IMR-90 (cell line): ENCODE measurements at regions not wholly inside any gene's neighbourhood (a gene's known extent, or its start where the extent isn't known, plus 50 kb on each side); places are given as distances from the start of the nearest gene placed in this dataset.

ENCODE experiments used
- ATAC-seq: fragments of 200-7000 bp; cut with Tn5 transposase; 2 replicates; pipeline ENCODE4 v1.9.1; 2020; ENCODE audit warnings: low read depth, mild to moderate bottlenecking, moderate library complexity
- BruUV-seq: library from RNA; stranded (reverse); fragments of 400-500 nt; replicated peaks from 2 replicates; lab custom pipeline; 2021; lab: Mats Ljungman, UMichigan
- CTCF ChIA-PET: fragments of 300-600 bp; formaldehyde crosslinking; extraction: SDS; loops from one replicate; lab custom pipeline; 2021; ENCODE audit warnings: antibody characterized with exemption; lab: Yijun Ruan, JAX
- POLR2A ChIA-PET: fragments of 300-600 bp; sonication (Branson Sonifier 250); formaldehyde crosslinking; loops from one replicate; lab custom pipeline; 2022; ENCODE audit warnings: antibody characterized with exemption; ENCODE audit not compliant: unreplicated experiment; lab: Charles Lee
- DNase-seq: peaks from one replicate; pipeline ENCODE4 v3.0.0; 2013
- H2AFZ ChIP-seq: replicated peaks from 2 replicates; pipeline ENCODE3; 2013; ENCODE audit warnings: low read length, mild to moderate bottlenecking; ENCODE audit not compliant: poor library complexity
- H2AK5ac ChIP-seq: 2 replicates; pipeline ENCODE4 v1.6.1; 2013; ENCODE audit warnings: low read depth, low read length, inconsistent platforms
- H2AK9ac ChIP-seq: replicated peaks from 2 replicates; pipeline ENCODE3; 2013; ENCODE audit warnings: mild to moderate bottlenecking, low read depth, low read length, moderate library complexity; ENCODE audit not compliant: poor library complexity
- H2BK120ac ChIP-seq: 2 replicates; pipeline ENCODE4 v1.6.1; 2013; ENCODE audit warnings: low read depth, low read length, inconsistent platforms
- H2BK15ac ChIP-seq: 3 replicates; pipeline ENCODE4 v1.6.1; 2013; ENCODE audit warnings: low read depth, low read length, inconsistent platforms
- H2BK20ac ChIP-seq: 2 replicates; pipeline ENCODE4 v1.6.1; 2013; ENCODE audit warnings: low read depth, mild to moderate bottlenecking, inconsistent platforms, low read length, moderate library complexity
- H2BK5ac ChIP-seq: 2 replicates; pipeline ENCODE4 v1.6.1; 2013; ENCODE audit warnings: mild to moderate bottlenecking, low read depth, low read length, inconsistent platforms; ENCODE audit not compliant: poor library complexity, severe bottlenecking
- H3K14ac ChIP-seq: replicated peaks from 2 replicates; pipeline ENCODE4 v1.6.1; 2013; ENCODE audit warnings: low read depth, low read length, inconsistent platforms
- H3K18ac ChIP-seq: 2 replicates; pipeline ENCODE4 v1.6.1; 2013; ENCODE audit warnings: low read depth, low read length, control low read depth
- H3K23ac ChIP-seq: 2 replicates; pipeline ENCODE4 v1.6.1; 2013; ENCODE audit warnings: low read depth, low read length, inconsistent platforms
- H3K27ac ChIP-seq: 2 replicates; pipeline ENCODE4 v1.5.1; 2013; ENCODE audit warnings: mild to moderate bottlenecking, control low read depth, low read length; ENCODE audit not compliant: insufficient read depth
- H3K27me3 ChIP-seq: 2 replicates; pipeline ENCODE4 v1.6.1; 2013; ENCODE audit warnings: low read length; ENCODE audit not compliant: control insufficient read depth, insufficient read depth
- H3K36me3 ChIP-seq: 2 replicates; pipeline ENCODE4 v1.6.1; 2013; ENCODE audit warnings: low read length, mixed read lengths; ENCODE audit not compliant: control insufficient read depth, insufficient read depth
- H3K4ac ChIP-seq: 2 replicates; pipeline ENCODE4 v1.6.1; 2013; ENCODE audit warnings: low read depth, low read length, inconsistent platforms
- H3K4me1 ChIP-seq: 2 replicates; pipeline ENCODE4 v1.6.1; 2013; ENCODE audit warnings: low read length, mixed read lengths; ENCODE audit not compliant: control insufficient read depth, insufficient read depth
- H3K4me2 ChIP-seq: 2 replicates; pipeline ENCODE4 v1.6.1; 2013; ENCODE audit warnings: low read depth, mild to moderate bottlenecking, control low read depth, low read length, moderate library complexity
- H3K4me3 ChIP-seq: 2 replicates; pipeline ENCODE4 v1.5.1; 2013; ENCODE audit warnings: low read depth, mild to moderate bottlenecking, control low read depth, low read length, moderate library complexity; ENCODE audit not compliant: insufficient read depth
- H3K56ac ChIP-seq: 2 replicates; pipeline ENCODE4 v1.6.1; 2013; ENCODE audit warnings: low read length, inconsistent platforms; ENCODE audit not compliant: insufficient read depth; ENCODE audit errors: extremely low read depth
- H3K79me1 ChIP-seq, 2 experiments: 2 replicates each; pipeline ENCODE4 v1.6.1; 2013; ENCODE audit warnings: low read length in 2 of 2, inconsistent platforms in 1 of 2, low read depth in 1 of 2
- H3K9ac ChIP-seq: 2 replicates; pipeline ENCODE4 v1.6.1; 2013; ENCODE audit warnings: low read depth, low read length, control low read depth
- H3K9me1 ChIP-seq: 2 replicates; pipeline ENCODE4 v1.6.1; 2013; ENCODE audit warnings: low read length, inconsistent platforms; ENCODE audit not compliant: insufficient read depth
- H3K9me3 ChIP-seq: 2 replicates; pipeline ENCODE4 v1.6.1; 2013; ENCODE audit warnings: low read length; ENCODE audit not compliant: control insufficient read depth, insufficient read depth
- H4K20me1 ChIP-seq: 2 replicates; pipeline ENCODE4 v1.6.1; 2013; ENCODE audit warnings: low read length, inconsistent platforms; ENCODE audit not compliant: insufficient read depth
- H4K5ac ChIP-seq: 2 replicates; pipeline ENCODE4 v1.6.1; 2013; ENCODE audit warnings: mild to moderate bottlenecking, low read depth, low read length, control low read depth
- H4K8ac ChIP-seq, 2 experiments: 2 replicates each; pipeline ENCODE4 v1.6.1; 2013; ENCODE audit warnings: low read depth in 2 of 2, low read length in 2 of 2, control low read depth in 1 of 2, inconsistent platforms in 1 of 2
- H4K91ac ChIP-seq: 2 replicates; pipeline ENCODE4 v1.6.1; 2013; ENCODE audit warnings: low read depth, low read length, inconsistent platforms; ENCODE audit not compliant: insufficient read depth
- BHLHE40 ChIP-seq: fragments of 150-350 bp; IDR thresholded peaks from 2 replicates; pipeline ENCODE4 v1.6.1; 2016; ENCODE audit warnings: mild to moderate bottlenecking, low read depth, low read length
- CEBPB ChIP-seq: IDR thresholded peaks from 2 replicates; pipeline ENCODE4 v1.6.1; 2012; ENCODE audit warnings: low read depth, low read length, improper control_type of control experiment
- CHD1 ChIP-seq: IDR thresholded peaks from 2 replicates; pipeline ENCODE4 v1.6.1; 2012; ENCODE audit warnings: low read depth, low read length, improper control_type of control experiment
- FOS ChIP-seq: fragments of 150-350 bp; IDR thresholded peaks from 2 replicates; pipeline ENCODE4 v1.6.1; 2016; ENCODE audit warnings: low read depth, low read length
- MAFK ChIP-seq: IDR thresholded peaks from 2 replicates; pipeline ENCODE4 v1.6.1; 2012; ENCODE audit warnings: low read depth, low read length, improper control_type of control experiment
- MAZ ChIP-seq: IDR thresholded peaks from 2 replicates; pipeline ENCODE4 v1.6.1; 2012; ENCODE audit warnings: low read depth, mild to moderate bottlenecking, low read length, improper control_type of control experiment, moderate library complexity, borderline replicate concordance
- MXI1 ChIP-seq: IDR thresholded peaks from 2 replicates; pipeline ENCODE4 v1.6.1; 2012; ENCODE audit warnings: low read depth, mild to moderate bottlenecking, low read length, moderate library complexity, borderline replicate concordance
- NFE2L2 ChIP-seq: fragments of 150-350 bp; IDR thresholded peaks from 2 replicates; pipeline ENCODE4 v1.6.1; 2016; ENCODE audit warnings: low read depth, mild to moderate bottlenecking, low read length
- POLR2A ChIP-seq: IDR thresholded peaks from 2 replicates; pipeline ENCODE4 v1.6.1; 2012; ENCODE audit warnings: mild to moderate bottlenecking, low read depth, low read length
- RAD21 ChIP-seq: IDR thresholded peaks from 2 replicates; pipeline ENCODE4 v1.6.1; 2012; ENCODE audit warnings: low read length, improper control_type of control experiment
- RCOR1 ChIP-seq: IDR thresholded peaks from 2 replicates; pipeline ENCODE4 v1.6.1; 2012; ENCODE audit warnings: mild to moderate bottlenecking, low read length, improper control_type of control experiment; ENCODE audit not compliant: insufficient replicate concordance
- RFX5 ChIP-seq: IDR thresholded peaks from 2 replicates; pipeline ENCODE4 v1.8.0; 2012; ENCODE audit warnings: low read depth, mild to moderate bottlenecking, low read length, moderate library complexity
- SMC3 ChIP-seq: fragments of 150-350 bp; IDR thresholded peaks from 2 replicates; pipeline ENCODE4 v1.6.1; 2016; ENCODE audit warnings: low read depth, mild to moderate bottlenecking, antibody characterized with exemption, low read length, moderate library complexity
- WGBS, 2 experiments: methylation state at CpG; one replicate each; pipeline versions ENCODE4 v1.1.5 to v1.1.7; 2013; ENCODE audit warnings: missing lambda C conversion rate in 2 of 2; ENCODE audit not compliant: insufficient read length in 1 of 2; ENCODE audit errors: extremely low coverage in 2 of 2; 5-methylcytosine and 5-hydroxymethylcytosine counted together
- dilution Hi-C: fragments of 300-500 bp; cut with HindIII; formaldehyde crosslinking; loops from one replicate; pipeline ENCODE4 v1.14.3; 2018; ENCODE audit warnings: low sequenced_read_pairs; ENCODE audit not compliant: unreplicated experiment
- in situ Hi-C: fragments of 300-500 bp; cut with MboI; formaldehyde crosslinking; loops from 3 replicates; pipeline ENCODE4 v1.14.3; 2019; ENCODE audit warnings: low sequenced_read_pairs, inconsistent platforms, mixed read lengths
- intact Hi-C: fragments of 100-400 bp; cut with micrococcal nuclease; formaldehyde crosslinking; loops from 2 replicates; pipeline ENCODE4 v1.10.0; 2022
- TF ChIP-seq, protein P1 (sequence below): fragments of 150-350 bp; IDR thresholded peaks from 2 replicates; pipeline ENCODE4 v1.6.1; 2016; ENCODE audit warnings: low read depth, mild to moderate bottlenecking, low read length, moderate library complexity, borderline replicate concordance
- TF ChIP-seq, protein P2 (sequence below): fragments of 150-350 bp; IDR thresholded peaks from 2 replicates; pipeline ENCODE4 v1.6.1; 2017; ENCODE audit warnings: mild to moderate bottlenecking, antibody characterized with exemption, low read length, low read depth
- TF ChIP-seq, protein P3 (sequence below): conservative IDR thresholded peaks from 2 replicates; pipeline ENCODE4 v1.5.1; 2012; ENCODE audit warnings: mild to moderate bottlenecking, low read depth, low read length, improper control_type of control experiment

DNA sequence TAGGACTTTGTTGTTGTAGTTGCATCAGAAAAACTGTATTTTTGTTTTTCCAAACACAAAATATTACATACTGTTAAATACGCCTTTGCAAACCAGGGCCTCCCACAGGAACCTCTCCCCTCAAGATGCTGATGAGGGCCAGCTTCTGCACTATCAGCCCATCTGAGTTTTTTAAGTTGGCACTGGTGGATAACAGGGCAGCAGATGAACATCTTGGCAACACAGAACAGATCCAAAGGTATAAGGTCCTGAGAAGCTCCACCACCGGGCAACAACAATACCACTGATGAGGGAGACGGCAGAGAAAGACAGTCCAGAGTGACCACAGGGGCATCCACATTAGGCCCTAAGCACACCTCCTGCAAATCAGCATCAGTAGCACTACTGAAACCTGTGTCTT lies 177.7 kb downstream of the DLL1 start:
- no peaks in the 10 kb centered on the region for H3K27me3 ChIP-seq
- POLR2A ChIA-PET, result no interaction called here
- no CpG with 5 or more reads among the region's 3 CpGs for WGBS, 2 experiments
- H3K4me1 ChIP-seq, result no peaks in the 10 kb centered on the region
- no peak overlapping the region for H2BK15ac ChIP-seq
- H3K9ac ChIP-seq, result no peak overlapping the region
- no peak overlapping the region for H4K91ac ChIP-seq
- H3K9me1 ChIP-seq, result no peaks in the 10 kb centered on the region
- no peak for TF ChIP-seq MAFK
- no peak for TF ChIP-seq MAZ
- no peak for TF ChIP-seq MXI1
- TF ChIP-seq FOS, result no peak
- TF ChIP-seq POLR2A, result no peak
- TF ChIP-seq, protein P1, sequence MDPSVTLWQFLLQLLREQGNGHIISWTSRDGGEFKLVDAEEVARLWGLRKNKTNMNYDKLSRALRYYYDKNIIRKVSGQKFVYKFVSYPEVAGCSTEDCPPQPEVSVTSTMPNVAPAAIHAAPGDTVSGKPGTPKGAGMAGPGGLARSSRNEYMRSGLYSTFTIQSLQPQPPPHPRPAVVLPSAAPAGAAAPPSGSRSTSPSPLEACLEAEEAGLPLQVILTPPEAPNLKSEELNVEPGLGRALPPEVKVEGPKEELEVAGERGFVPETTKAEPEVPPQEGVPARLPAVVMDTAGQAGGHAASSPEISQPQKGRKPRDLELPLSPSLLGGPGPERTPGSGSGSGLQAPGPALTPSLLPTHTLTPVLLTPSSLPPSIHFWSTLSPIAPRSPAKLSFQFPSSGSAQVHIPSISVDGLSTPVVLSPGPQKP, result no peak
- no peak for TF ChIP-seq BHLHE40
- TF ChIP-seq SMC3, result no peak
- no peak for TF ChIP-seq NFE2L2
- no peak for TF ChIP-seq RAD21
- TF ChIP-seq RCOR1, result no peak
- TF ChIP-seq, protein P2, sequence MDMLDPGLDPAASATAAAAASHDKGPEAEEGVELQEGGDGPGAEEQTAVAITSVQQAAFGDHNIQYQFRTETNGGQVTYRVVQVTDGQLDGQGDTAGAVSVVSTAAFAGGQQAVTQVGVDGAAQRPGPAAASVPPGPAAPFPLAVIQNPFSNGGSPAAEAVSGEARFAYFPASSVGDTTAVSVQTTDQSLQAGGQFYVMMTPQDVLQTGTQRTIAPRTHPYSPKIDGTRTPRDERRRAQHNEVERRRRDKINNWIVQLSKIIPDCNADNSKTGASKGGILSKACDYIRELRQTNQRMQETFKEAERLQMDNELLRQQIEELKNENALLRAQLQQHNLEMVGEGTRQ, result no peak
- no peak for TF ChIP-seq RFX5
- no peak for TF ChIP-seq CEBPB
- TF ChIP-seq, protein P3, sequence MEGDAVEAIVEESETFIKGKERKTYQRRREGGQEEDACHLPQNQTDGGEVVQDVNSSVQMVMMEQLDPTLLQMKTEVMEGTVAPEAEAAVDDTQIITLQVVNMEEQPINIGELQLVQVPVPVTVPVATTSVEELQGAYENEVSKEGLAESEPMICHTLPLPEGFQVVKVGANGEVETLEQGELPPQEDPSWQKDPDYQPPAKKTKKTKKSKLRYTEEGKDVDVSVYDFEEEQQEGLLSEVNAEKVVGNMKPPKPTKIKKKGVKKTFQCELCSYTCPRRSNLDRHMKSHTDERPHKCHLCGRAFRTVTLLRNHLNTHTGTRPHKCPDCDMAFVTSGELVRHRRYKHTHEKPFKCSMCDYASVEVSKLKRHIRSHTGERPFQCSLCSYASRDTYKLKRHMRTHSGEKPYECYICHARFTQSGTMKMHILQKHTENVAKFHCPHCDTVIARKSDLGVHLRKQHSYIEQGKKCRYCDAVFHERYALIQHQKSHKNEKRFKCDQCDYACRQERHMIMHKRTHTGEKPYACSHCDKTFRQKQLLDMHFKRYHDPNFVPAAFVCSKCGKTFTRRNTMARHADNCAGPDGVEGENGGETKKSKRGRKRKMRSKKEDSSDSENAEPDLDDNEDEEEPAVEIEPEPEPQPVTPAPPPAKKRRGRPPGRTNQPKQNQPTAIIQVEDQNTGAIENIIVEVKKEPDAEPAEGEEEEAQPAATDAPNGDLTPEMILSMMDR, result no peak
- no peak for TF ChIP-seq CHD1
- no peak overlapping the region for H2AK5ac ChIP-seq
- no peak overlapping the region for H3K4me3 ChIP-seq
- ATAC-seq, result no peak
- H4K5ac ChIP-seq, result no peak overlapping the region
- DNase-seq, result no peak
- CTCF ChIA-PET, result no interaction called here
- no peak overlapping the region for H4K8ac ChIP-seq
- H3K36me3 ChIP-seq, result no peaks in the 10 kb centered on the region
- no peak overlapping the region for H2AK9ac ChIP-seq
- no peak overlapping the region for H2BK120ac ChIP-seq
- H3K56ac ChIP-seq, result no peak overlapping the region
- no peak overlapping the region for H3K18ac ChIP-seq
- no TSS peak for BruUV-seq
- no peak overlapping the region for H3K4me2 ChIP-seq
- dilution Hi-C loops (no loop called here), in situ Hi-C loops (no loop called here), intact Hi-C loops (no loop called here)
- H3K9me3 ChIP-seq, result peaks cover 33% of the 10 kb centered on the region
- H3K79me1 ChIP-seq, result no peaks in the 10 kb centered on the region
- no peak overlapping the region for H3K4ac ChIP-seq
- no peaks in the 10 kb centered on the region for H4K20me1 ChIP-seq
- H3K14ac ChIP-seq, result no peak overlapping the region
- no peak overlapping the region for H2AFZ ChIP-seq
- no peak overlapping the region for H2BK20ac ChIP-seq
- H2BK5ac ChIP-seq, result no peak overlapping the region
- H3K27ac ChIP-seq, result no peak overlapping the region
- H3K23ac ChIP-seq, result no peak overlapping the region
